NK-92 treated with Interleukin-12 subunit alpha and Interleukin-12 subunit beta, amount 100 ng/mL, for 24 hours (cell line): ENCODE measurements at regions not wholly inside any gene's neighbourhood (a gene's known extent, or its start where the extent isn't known, plus 50 kb on each side); places are given as distances from the start of the nearest gene placed in this dataset.
"Not testable (repeated sequence)": the region's sequence is repeated elsewhere in the genome, so short reads cannot be mapped to it uniquely, and the experiment has no call there.

Source experiments
- DNase-seq: peaks from one replicate; lab custom pipeline; 2025; lab: John Stamatoyannopoulos, UW

- DNase-seq, result not testable (repeated sequence)
These were observed 1057.9 kb upstream of the LRRTM1 start for GRCh38 chr2:81362468-81362867.

GRCh38 chr2:81355436-81355835 lies 1050.9 kb upstream of the LRRTM1 start:
- DNase-seq, result no peak

- DNase-seq, result no peak
These were observed 1029.5 kb upstream of the LRRTM1 start for GRCh38 chr2:81334046-81334445.

GRCh38 chr2:81328968-81329367 lies 1024.4 kb upstream of the LRRTM1 start:
- DNase-seq, result no peak

GRCh38 chr2:81327911-81328310 lies 1023.4 kb upstream of the LRRTM1 start:
- DNase-seq, result no peak

- no peak for DNase-seq
These were observed 1019.5 kb upstream of the LRRTM1 start for GRCh38 chr2:81324046-81324445.

- no peak for DNase-seq
These were observed 999.7 kb upstream of the LRRTM1 start for GRCh38 chr2:81304154-81304830.

- DNase-seq, result no peak
These were observed 998.8 kb upstream of the LRRTM1 start for GRCh38 chr2:81303321-81303720.

GRCh38 chr2:81299841-81300240 lies 995.3 kb upstream of the LRRTM1 start:
- DNase-seq, result no peak

GRCh38 chr2:81290846-81291245 lies 986.3 kb upstream of the LRRTM1 start:
- no peak for DNase-seq

- DNase-seq, result no peak
These were observed 978.5 kb upstream of the LRRTM1 start for GRCh38 chr2:81283081-81283480.

GRCh38 chr2:81282151-81282769 lies 977.7 kb upstream of the LRRTM1 start:
- DNase-seq, result no peak

- DNase-seq, result no peak
These were observed 972.0 kb upstream of the LRRTM1 start for GRCh38 chr2:81276595-81276994.

- no peak for DNase-seq
These were observed 961.6 kb upstream of the LRRTM1 start for GRCh38 chr2:81266106-81266505.

GRCh38 chr2:81263989-81264388 lies 959.4 kb upstream of the LRRTM1 start:
- no peak for DNase-seq

GRCh38 chr2:81260320-81260719 lies 955.8 kb upstream of the LRRTM1 start:
- no peak for DNase-seq

GRCh38 chr2:81250270-81250669 lies 945.7 kb upstream of the LRRTM1 start:
- no peak for DNase-seq

- no peak for DNase-seq
These were observed 944.6 kb upstream of the LRRTM1 start for GRCh38 chr2:81249152-81249551.

GRCh38 chr2:81247648-81248047 lies 943.1 kb upstream of the LRRTM1 start:
- no peak for DNase-seq

GRCh38 chr2:81242501-81242900 lies 937.9 kb upstream of the LRRTM1 start:
- DNase-seq, result no peak

- no peak for DNase-seq
These were observed 933.9 kb upstream of the LRRTM1 start for GRCh38 chr2:81238462-81238861.

GRCh38 chr2:81235601-81236000 lies 931.0 kb upstream of the LRRTM1 start:
- DNase-seq, result no peak

- DNase-seq, result no peak
These were observed 930.2 kb upstream of the LRRTM1 start for GRCh38 chr2:81234711-81235110.

- DNase-seq, result no peak
These were observed 921.2 kb upstream of the LRRTM1 start for GRCh38 chr2:81225756-81226155.
